ENCODE measurements at regions not wholly inside any gene's neighbourhood (a gene's known extent, or its start where the extent isn't known, plus 50 kb on each side); places are given as distances from the start of the nearest gene placed in this dataset.

- Histone ChIP-seq H3K36me3 (no peaks in the 10 kb centered on the region), H3K9me3 (no peaks in the 10 kb centered on the region), H3K4me1 (peaks cover 34% of the 10 kb centered on the region), H3K27ac (no peak overlapping the region), H3K27me3 (peaks cover 25% of the 10 kb centered on the region), H3K4me3 (peak overlapping the region in 1 of 2 donors; percentile 27)
- TF ChIP-seq CTCF (IDR thresholded peaks at IDR 0.05): no peak
- no peak for TF ChIP-seq POLR2A (IDR thresholded peaks at IDR 0.05)
- no peak for TF ChIP-seq POLR2AphosphoS5 (IDR thresholded peaks at IDR 0.05; ENCODE audit: insufficient read depth in 1 of 2, low read depth in 1 of 2)
- intact Hi-C loops (cut with DNase I): no loop called here
- no peak for DNase-seq (ENCODE audit: extremely low spot score in 2 of 2)
These were observed 99.7 kb upstream of the HSD17B12 start for GRCh38 chr11:43580735-43581369.

- Histone ChIP-seq H3K27ac (no peak overlapping the region), H3K4me1 (peaks cover 34% of the 10 kb centered on the region), H3K36me3 (no peaks in the 10 kb centered on the region), H3K9me3 (no peaks in the 10 kb centered on the region), H3K27me3 (peaks cover 25% of the 10 kb centered on the region), H3K4me3 (peak overlapping the region in 1 of 2 donors; percentile 27)
- no peak for TF ChIP-seq POLR2A (IDR thresholded peaks at IDR 0.05)
- no peak for TF ChIP-seq CTCF (IDR thresholded peaks at IDR 0.05)
- TF ChIP-seq POLR2AphosphoS5 (IDR thresholded peaks at IDR 0.05; ENCODE audit: insufficient read depth in 1 of 2, low read depth in 1 of 2): no peak
- DNase-seq (ENCODE audit: extremely low spot score in 2 of 2): no peak
- intact Hi-C loops (cut with DNase I): no loop called here
These were observed 99.0 kb upstream of the HSD17B12 start for GRCh38 chr11:43581370-43582023.

GRCh38 chr11:43582024-43582862, 98.3 kb upstream of the HSD17B12 start:
- TF ChIP-seq POLR2AphosphoS5 (IDR thresholded peaks at IDR 0.05; ENCODE audit: insufficient read depth in 1 of 2, low read depth in 1 of 2) (no peak), CTCF (IDR thresholded peaks at IDR 0.05) (no peak), POLR2A (IDR thresholded peaks at IDR 0.05) (no peak)
- Histone ChIP-seq H3K27ac (no peak overlapping the region), H3K4me1 (peaks cover 34% of the 10 kb centered on the region), H3K4me3 (no peak overlapping the region), H3K36me3 (no peaks in the 10 kb centered on the region), H3K27me3 (peaks cover 25% of the 10 kb centered on the region), H3K9me3 (no peaks in the 10 kb centered on the region)
- no peak for DNase-seq (ENCODE audit: extremely low spot score in 2 of 2)
- intact Hi-C loops (cut with DNase I): no loop called here

GRCh38 chr11:43582863-43583462, 97.6 kb upstream of the HSD17B12 start:
- Histone ChIP-seq H3K27me3 (peaks cover 25% of the 10 kb centered on the region), H3K4me3 (no peak overlapping the region), H3K27ac (no peak overlapping the region), H3K4me1 (peaks cover 34% of the 10 kb centered on the region), H3K9me3 (no peaks in the 10 kb centered on the region), H3K36me3 (no peaks in the 10 kb centered on the region)
- DNase-seq (ENCODE audit: extremely low spot score in 2 of 2): no peak
- TF ChIP-seq CTCF (IDR thresholded peaks at IDR 0.05) (no peak), POLR2A (IDR thresholded peaks at IDR 0.05) (no peak), POLR2AphosphoS5 (IDR thresholded peaks at IDR 0.05; ENCODE audit: insufficient read depth in 1 of 2, low read depth in 1 of 2) (no peak)
- intact Hi-C loops (cut with DNase I): no loop called here

All from vagina (tissue), 2 donors.